ENCODE measurements at regions not wholly inside any gene's neighbourhood (a gene's known extent, or its start where the extent isn't known, plus 50 kb on each side); places are given as distances from the start of the nearest gene placed in this dataset.
"Not testable (repeated sequence)": the region's sequence is repeated elsewhere in the genome, so short reads cannot be mapped to it uniquely, and the experiment has no call there.

GRCh38 chrX:4642114-4642513 is 928.7 kb upstream of the PRKX start:
- Histone ChIP-seq H3K27ac (no peak overlapping the region), H3K36me3 (replicated peaks in 1 of 2; ENCODE audit: insufficient read depth in 1 of 2, low read depth in 2 of 2) (no peaks in the 10 kb centered on the region), H3K9me3 (no peaks in the 10 kb centered on the region)

GRCh38 chrX:4638036-4638435 is 924.6 kb upstream of the PRKX start:
- ATAC-seq (no peak), DNase-seq (no peak)
- Histone ChIP-seq H3K36me3 (replicated peaks in 1 of 2; ENCODE audit: insufficient read depth in 1 of 2, low read depth in 2 of 2) (no peaks in the 10 kb centered on the region), H3K27ac (no peak overlapping the region), H3K4me3 (no peak overlapping the region), H3K27me3 (no peaks in the 10 kb centered on the region), H3K4me1 (no peaks in the 10 kb centered on the region), H3K9me3 (no peaks in the 10 kb centered on the region)
- WGBS, 2 donors = 74 to 92% methylated on average over 4 of the region's 4 CpGs
- intact Hi-C loops (cut with DNase I) = no loop called here
- TF ChIP-seq POLR2A (IDR thresholded peaks at IDR 0.05) (no peak), CTCF (IDR thresholded peaks at IDR 0.05) (no peak)

More at GRCh38 chrX:4642114-4642513, 928.7 kb upstream of the PRKX start:
- ATAC-seq (no peak), DNase-seq (no peak)
- TF ChIP-seq CTCF (IDR thresholded peaks at IDR 0.05) (no peak), POLR2A (IDR thresholded peaks at IDR 0.05) (no peak)
- intact Hi-C loops (cut with DNase I) = no loop called here
- H3K27me3 ChIP-seq = no peaks in the 10 kb centered on the region
- no peak overlapping the region for H3K4me3 ChIP-seq
- no peaks in the 10 kb centered on the region for H3K4me1 ChIP-seq
- 14 to 58% methylated on average over 1 to 2 of the region's 2 CpGs for WGBS, 2 donors

- Histone ChIP-seq H3K4me1 (no peaks in the 10 kb centered on the region), H3K27me3 (no peaks in the 10 kb centered on the region), H3K9me3 (no peaks in the 10 kb centered on the region), H3K4me3 (no peak overlapping the region), H3K36me3 (replicated peaks in 1 of 2; ENCODE audit: insufficient read depth in 1 of 2, low read depth in 2 of 2) (no peaks in the 10 kb centered on the region), H3K27ac (no peak overlapping the region)
- intact Hi-C loops (cut with DNase I) = no loop called here
- TF ChIP-seq CTCF (IDR thresholded peaks at IDR 0.05) (no peak), POLR2A (IDR thresholded peaks at IDR 0.05) (no peak)
- 0 to 12% methylated on average over 1 of the region's 1 CpG for WGBS, 2 donors
- DNase-seq = peak in 2 of 4 donors; percentile 9 to 12
- no peak for ATAC-seq
Measured at GRCh38 chrX:4627414-4627813, 914.0 kb upstream of the PRKX start.

- Histone ChIP-seq H3K4me3 (no peak overlapping the region), H3K4me1 (no peaks in the 10 kb centered on the region), H3K36me3 (replicated peaks in 1 of 2; ENCODE audit: insufficient read depth in 1 of 2, low read depth in 2 of 2) (no peaks in the 10 kb centered on the region), H3K27me3 (no peaks in the 10 kb centered on the region), H3K27ac (no peak overlapping the region), H3K9me3 (no peaks in the 10 kb centered on the region)
- 8 to 20% methylated on average over 5 of the region's 5 CpGs for WGBS, 2 donors
- DNase-seq = no peak
- peak; percentile 50 for ATAC-seq
- intact Hi-C loops (cut with DNase I) = no loop called here
- TF ChIP-seq CTCF (IDR thresholded peaks at IDR 0.05) (no peak), POLR2A (IDR thresholded peaks at IDR 0.05) (no peak)
Measured at GRCh38 chrX:4622486-4623167, 909.2 kb upstream of the PRKX start.

GRCh38 chrX:4613651-4614050 is 900.2 kb upstream of the PRKX start:
- intact Hi-C loops (cut with DNase I) = not testable (repeated sequence)
- WGBS, 2 donors = 52 to 69% methylated on average over 2 of the region's 2 CpGs

More at GRCh38 chrX:4613651-4614050, 900.2 kb upstream of the PRKX start:
- H3K36me3 ChIP-seq (replicated peaks in 1 of 2; ENCODE audit: insufficient read depth in 1 of 2, low read depth in 2 of 2); H3K4me1 ChIP-seq; H3K27ac ChIP-seq; H3K4me3 ChIP-seq; H3K27me3 ChIP-seq; ATAC-seq; H3K9me3 ChIP-seq; DNase-seq: not testable (repeated sequence)
